HepG2 (cell line): ENCODE measurements at regions not wholly inside any gene's neighbourhood (a gene's known extent, or its start where the extent isn't known, plus 50 kb on each side); places are given as distances from the start of the nearest gene placed in this dataset.
A peak's percentile ranks its signal among the peaks of the same experiment; 100 is the strongest.

Experiments used
- ATAC-seq: fragments of 200-7000 bp; cut with Tn5 transposase; 3 replicates; pipeline ENCODE4 v1.9.1; 2020; ENCODE audit warnings: mild to moderate bottlenecking, moderate library complexity
- BruUV-seq: library from RNA; stranded (reverse); fragments of 400-500 nt; replicated peaks from 2 replicates; lab custom pipeline; 2021; lab: Mats Ljungman, UMichigan
- CTCF ChIA-PET: fragments of 300-600 bp; formaldehyde crosslinking; extraction: SDS; loops from one replicate; lab custom pipeline; 2021; ENCODE audit warnings: low total read pairs, inconsistent platforms, low intra/inter-chr PET ratio; lab: Yijun Ruan, JAX
- POLR2A ChIA-PET: fragments of 350-600 bp; sonication (Branson Sonifier 250); formaldehyde crosslinking; loops from one replicate; lab custom pipeline; 2020; ENCODE audit warnings: antibody characterized with exemption, inconsistent platforms; lab: Yijun Ruan, JAX
- DNase-seq: peaks from one replicate; pipeline ENCODE4 v3.0.0-alpha.2; 2015; ENCODE audit warnings: low spot score
- FAIRE-seq: peaks from 3 replicates; lab custom pipeline; 2011; peaks lifted over from hg19 to GRCh38; lab: Jason Lieb, UNC
- H2AFZ ChIP-seq: one replicate; pipeline ENCODE4 v1.6.1; 2011; ENCODE audit warnings: low read length, inconsistent platforms
- H3K27ac ChIP-seq: fragments of 300-600 bp; 3 replicates; pipeline ENCODE4 v1.8.0; 2011; ENCODE audit warnings: mixed run types, mild to moderate bottlenecking, mixed read lengths, low read length, inconsistent platforms; ENCODE audit not compliant: insufficient read depth; ENCODE audit errors: extremely low read length
- H3K27me3 ChIP-seq, 2 experiments: fragments of 200-600 bp in 1 of 2; 2 replicates in 1 of 2; 3 replicates in 1 of 2; pipeline versions ENCODE4 v1.6.0 to v1.8.0; 2011; ENCODE audit warnings: low read length in 2 of 2, mild to moderate bottlenecking in 2 of 2, moderate library complexity in 2 of 2, inconsistent platforms in 1 of 2; ENCODE audit not compliant: insufficient read depth in 2 of 2, control insufficient read depth in 1 of 2
- H3K36me3 ChIP-seq, 2 experiments: fragments of 200-600 bp in 1 of 2; replicated peaks in 1 of 2; 2 replicates in 1 of 2; 3 replicates in 1 of 2; pipeline versions ENCODE4 v1.5.1 to v1.8.0; 2011; ENCODE audit warnings: low read length in 2 of 2, inconsistent platforms in 1 of 2; ENCODE audit not compliant: insufficient read depth in 2 of 2, control insufficient read depth in 1 of 2
- H3K4me1 ChIP-seq: 2 replicates; pipeline ENCODE4 v1.5.1; 2012; ENCODE audit warnings: low read length, inconsistent platforms; ENCODE audit not compliant: insufficient read depth
- H3K4me2 ChIP-seq: 2 replicates; pipeline ENCODE4 v1.6.0; 2011; ENCODE audit warnings: low read depth, low read length, inconsistent platforms
- H3K4me3 ChIP-seq, 3 experiments: fragments of 200-600 bp in 1 of 3; sonication (generic), shearing (Covaris generic) in 1 of 3; replicated peaks in 1 of 3; 2 replicates each; pipeline ENCODE4 v1.5.1; 2011 to 2016; ENCODE audit warnings: low read length in 3 of 3, inconsistent platforms in 2 of 3, low read depth in 2 of 3, mild to moderate bottlenecking in 2 of 3, control low read depth in 1 of 3, mixed read lengths in 1 of 3; ENCODE audit not compliant: insufficient read depth in 1 of 3
- H3K79me2 ChIP-seq: one replicate; pipeline ENCODE4 v1.6.1; 2011; ENCODE audit warnings: low read length, inconsistent platforms; ENCODE audit not compliant: insufficient read depth
- H3K9ac ChIP-seq: 2 replicates; pipeline ENCODE4 v1.6.0; 2011; ENCODE audit warnings: mild to moderate bottlenecking, low read depth, low read length, inconsistent platforms; ENCODE audit not compliant: insufficient read depth
- H3K9me3 ChIP-seq: 2 replicates; pipeline ENCODE4 v1.5.1; 2012; ENCODE audit warnings: mild to moderate bottlenecking, low read length
- H4K20me1 ChIP-seq: 2 replicates; pipeline ENCODE4 v1.6.0; 2011; ENCODE audit warnings: inconsistent platforms, mild to moderate bottlenecking, low read length, moderate library complexity; ENCODE audit not compliant: insufficient read depth
- ATF7 ChIP-seq, 2 experiments: fragments of 450-650 bp in 1 of 2; sonication (generic) in 1 of 2; formaldehyde crosslinking in 1 of 2; IDR thresholded peaks; 2 replicates each; pipeline versions ENCODE4 v1.4.0 to v1.6.1; 2016 to 2020; ENCODE audit warnings: antibody characterized with exemption in 1 of 2, mild to moderate bottlenecking in 1 of 2, missing genetic modification reagents in 1 of 2
- CBX2 ChIP-seq, 2 experiments: fragments of 200-600 bp in 1 of 2; sonication (generic); formaldehyde crosslinking in 1 of 2; IDR thresholded peaks; 2 replicates each; pipeline versions ENCODE4 v1.7.0 to v1.8.1; 2018 to 2022; ENCODE audit warnings: low read depth in 2 of 2, low read length in 1 of 2, mild to moderate bottlenecking in 1 of 2, missing genetic modification reagents in 1 of 2
- CREB1 ChIP-seq, 2 experiments: fragments of 450-650 bp in 1 of 2; IDR thresholded peaks; 2 replicates each; pipeline ENCODE4 v1.6.1; 2016 to 2017; ENCODE audit warnings: control low read depth in 1 of 2, mild to moderate bottlenecking in 1 of 2, missing compliant biosample characterization in 1 of 2, missing genetic modification characterization in 1 of 2
- HHEX ChIP-seq: IDR thresholded peaks from 2 replicates; pipeline ENCODE4 v1.6.1; 2016; ENCODE audit warnings: control low read depth
- ZFP90 ChIP-seq: sonication (generic); formaldehyde crosslinking; IDR thresholded peaks from 2 replicates; pipeline ENCODE4 v1.8.0; 2022; ENCODE audit warnings: missing genetic modification reagents, mild to moderate bottlenecking, inconsistent platforms, borderline replicate concordance
- ZMYM3 ChIP-seq: sonication (generic); formaldehyde crosslinking; IDR thresholded peaks from 2 replicates; pipeline ENCODE4 v1.5.1; 2020; ENCODE audit warnings: mild to moderate bottlenecking, missing genetic modification reagents
- WGBS: methylation state at CpG from one replicate; pipeline ENCODE4 v1.1.6; 2017; ENCODE audit warnings: low lambda C conversion rate; 5-methylcytosine and 5-hydroxymethylcytosine counted together
- in situ Hi-C: cut with HindIII; loops from 2 replicates; pipeline ENCODE4 v1.10.0; 2017; ENCODE audit warnings: low pct_unique_long_range_greater_than_20kb; ENCODE audit not compliant: extremely low pct_ligation_motif_present
- intact Hi-C: fragments of 100-400 bp; cut with micrococcal nuclease; formaldehyde crosslinking; loops from one replicate; pipeline ENCODE4 v1.10.0; 2022; ENCODE audit not compliant: unreplicated experiment
- TF ChIP-seq, protein P1 (sequence below): sonication (generic); formaldehyde crosslinking; conservative IDR thresholded peaks from 2 replicates; pipeline ENCODE4 v1.4.0; 2020; ENCODE audit warnings: missing genetic modification reagents

DNA sequence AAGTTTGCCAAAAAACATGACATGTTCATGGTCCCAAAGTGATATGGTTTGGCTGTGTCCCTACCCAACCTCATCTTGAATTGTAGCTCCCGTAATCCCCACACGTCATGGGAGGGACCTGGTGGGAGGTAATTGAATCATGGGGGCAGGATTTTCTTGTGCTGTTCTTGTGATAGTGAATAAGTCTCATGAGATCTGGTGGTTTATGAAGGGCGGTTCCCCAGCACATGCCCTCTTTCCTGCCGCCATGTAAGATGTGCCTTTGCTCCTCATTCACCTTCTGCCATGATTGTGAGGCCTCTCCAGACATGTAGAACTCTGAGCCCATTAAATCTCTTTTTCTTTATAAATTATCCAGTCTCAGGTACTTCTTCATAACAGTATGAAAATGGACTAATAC is 322.1 kb downstream of the MED10 start (continued):
- TF ChIP-seq, protein P1, sequence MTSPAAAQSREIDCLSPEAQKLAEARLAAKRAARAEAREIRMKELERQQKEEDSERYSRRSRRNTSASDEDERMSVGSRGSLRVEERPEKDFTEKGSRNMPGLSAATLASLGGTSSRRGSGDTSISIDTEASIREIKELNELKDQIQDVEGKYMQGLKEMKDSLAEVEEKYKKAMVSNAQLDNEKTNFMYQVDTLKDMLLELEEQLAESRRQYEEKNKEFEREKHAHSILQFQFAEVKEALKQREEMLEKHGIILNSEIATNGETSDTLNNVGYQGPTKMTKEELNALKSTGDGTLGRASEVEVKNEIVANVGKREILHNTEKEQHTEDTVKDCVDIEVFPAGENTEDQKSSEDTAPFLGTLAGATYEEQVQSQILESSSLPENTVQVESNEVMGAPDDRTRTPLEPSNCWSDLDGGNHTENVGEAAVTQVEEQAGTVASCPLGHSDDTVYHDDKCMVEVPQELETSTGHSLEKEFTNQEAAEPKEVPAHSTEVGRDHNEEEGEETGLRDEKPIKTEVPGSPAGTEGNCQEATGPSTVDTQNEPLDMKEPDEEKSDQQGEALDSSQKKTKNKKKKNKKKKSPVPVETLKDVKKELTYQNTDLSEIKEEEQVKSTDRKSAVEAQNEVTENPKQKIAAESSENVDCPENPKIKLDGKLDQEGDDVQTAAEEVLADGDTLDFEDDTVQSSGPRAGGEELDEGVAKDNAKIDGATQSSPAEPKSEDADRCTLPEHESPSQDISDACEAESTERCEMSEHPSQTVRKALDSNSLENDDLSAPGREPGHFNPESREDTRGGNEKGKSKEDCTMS (CRISPR knock-in tag): no peak
- no peak for TF ChIP-seq ZMYM3 (CRISPR knock-in tag)
- TF ChIP-seq HHEX (CRISPR knock-in tag): no peak
- no peak for TF ChIP-seq CBX2 (IDR thresholded peaks at IDR 0.05; ENCODE audit: low read depth, low read length)
- no peak for TF ChIP-seq CBX2 (CRISPR knock-in tag; IDR thresholded peaks at IDR 0.05; ENCODE audit: low read depth)
- TF ChIP-seq, all 625 proteins: peak for 0

DNA sequence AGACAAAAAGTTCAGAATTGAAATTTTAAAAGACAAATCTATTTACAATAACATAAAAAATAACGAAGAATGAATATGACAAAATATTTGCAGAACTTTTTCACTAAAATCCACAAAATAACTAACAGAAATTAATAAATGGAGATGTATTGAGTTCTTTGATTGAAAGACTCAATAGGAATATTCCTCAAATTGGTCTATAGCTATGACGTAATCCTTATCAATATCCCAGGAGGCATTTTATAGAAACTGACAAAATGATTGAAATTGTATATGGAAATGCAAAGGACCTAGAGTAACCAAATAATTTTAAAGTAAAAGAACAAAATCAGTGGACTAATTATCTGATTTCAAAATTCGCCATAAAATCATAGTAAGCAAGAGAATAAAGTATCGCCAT is 328.7 kb downstream of the MED10 start:
- Histone ChIP-seq H3K79me2 (no peaks in the 10 kb centered on the region), H3K4me3 (no peak overlapping the region), H4K20me1 (no peaks in the 10 kb centered on the region), H3K36me3 (no peaks in the 10 kb centered on the region), H3K4me1 (no peaks in the 10 kb centered on the region), H3K9ac (no peak overlapping the region), H3K4me2 (no peak overlapping the region), H3K9me3 (no peaks in the 10 kb centered on the region), H3K27ac (no peak overlapping the region), H3K27me3 (0 out of 5 replicates have a peak, but pooled peaks cover 0 to 8% of the 10 kb centered on the region in 2 experiments), H2AFZ (no peak overlapping the region)
- WGBS: 2% methylated on average over 4 of the region's 4 CpGs
- DNase-seq (no peak), ATAC-seq (no peak), FAIRE-seq (no peak)
- intact Hi-C loops (no loop called here), in situ Hi-C loops (no loop called here)
- POLR2A ChIA-PET: no interaction called here
- CTCF ChIA-PET: no interaction called here
- BruUV-seq: no TSS peak
- TF ChIP-seq ATF7 (IDR thresholded peaks at IDR 0.05): peak; percentile 96
- no peak for TF ChIP-seq ATF7 (CRISPR knock-in tag; IDR thresholded peaks at IDR 0.05)
- TF ChIP-seq CREB1 (IDR thresholded peaks at IDR 0.05): peak; percentile 58
- no peak for TF ChIP-seq CREB1 (CRISPR knock-in tag; IDR thresholded peaks at IDR 0.05)
- TF ChIP-seq ZFP90 (CRISPR knock-in tag): no peak
- TF ChIP-seq, all 625 proteins: peak for 2
